GM23338 (cell line): ENCODE measurements at regions not wholly inside any gene's neighbourhood (a gene's known extent, or its start where the extent isn't known, plus 50 kb on each side); places are given as distances from the start of the nearest gene placed in this dataset.

Experiments
- ATAC-seq: fragments of 200-7000 bp; cut with Tn5 transposase; 3 replicates; pipeline ENCODE4 v1.9.1; 2020
- DNase-seq: peaks from one replicate; pipeline ENCODE4 v3.0.0-alpha.2; 2015; ENCODE audit warnings: low spot score
- H2AFZ ChIP-seq: fragments of 200-600 bp; sonication (generic); 2 replicates; pipeline ENCODE4 v1.8.0; 2016; ENCODE audit warnings: antibody characterized with exemption, mild to moderate bottlenecking, moderate library complexity
- H3F3A ChIP-seq: fragments of 200-600 bp; sonication (generic); replicated peaks from 2 replicates; pipeline ENCODE4 v1.8.0; 2017; ENCODE audit warnings: antibody characterized with exemption, mixed run types, low read depth
- H3K27ac ChIP-seq: fragments of 200-600 bp; sonication (generic); 2 replicates; pipeline ENCODE4 v1.6.1; 2016; ENCODE audit warnings: low read depth
- H3K27me3 ChIP-seq: fragments of 200-600 bp; sonication (generic); 2 replicates; pipeline ENCODE4 v1.8.0; 2016; ENCODE audit warnings: mild to moderate bottlenecking, mixed run types, moderate library complexity; ENCODE audit not compliant: insufficient read depth
- H3K36me3 ChIP-seq: fragments of 200-600 bp; sonication (generic); 2 replicates; pipeline ENCODE4 v1.8.0; 2016; ENCODE audit warnings: mild to moderate bottlenecking; ENCODE audit not compliant: insufficient read depth
- H3K4me1 ChIP-seq: fragments of 200-600 bp; sonication (generic); 2 replicates; pipeline ENCODE4 v1.8.0; 2016; ENCODE audit warnings: mild to moderate bottlenecking, moderate library complexity; ENCODE audit not compliant: insufficient read depth
- H3K4me2 ChIP-seq: fragments of 200-600 bp; sonication (generic); 2 replicates; pipeline ENCODE4 v1.7.1; 2017; ENCODE audit warnings: mixed run types
- H3K4me3 ChIP-seq: fragments of 200-600 bp; sonication (generic); 2 replicates; pipeline ENCODE4 v1.6.1; 2016; ENCODE audit warnings: mixed run types
- H3K79me2 ChIP-seq: fragments of 200-600 bp; sonication (generic); replicated peaks from 2 replicates; pipeline ENCODE4 v1.8.0; 2017; ENCODE audit warnings: mild to moderate bottlenecking; ENCODE audit not compliant: insufficient read depth
- H3K9me2 ChIP-seq: fragments of 200-600 bp; sonication (generic); 2 replicates; pipeline ENCODE4 v1.8.0; 2017; ENCODE audit not compliant: insufficient read depth
- H4K20me1 ChIP-seq: fragments of 200-600 bp; sonication (generic); replicated peaks from 2 replicates; pipeline ENCODE4 v1.8.0; 2017; ENCODE audit warnings: mild to moderate bottlenecking; ENCODE audit not compliant: insufficient read depth
- H3K27ac Mint-ChIP-seq: 2 replicates; pipeline ENCODE4 v1.8.0; 2020; ENCODE audit warnings: inconsistent platforms, mild to moderate bottlenecking, moderate library complexity, mixed read lengths
- H3K27me3 Mint-ChIP-seq: 3 replicates; pipeline ENCODE4 v1.8.0; 2022; ENCODE audit warnings: low read depth, mild to moderate bottlenecking, moderate library complexity, mixed read lengths, inconsistent platforms; ENCODE audit not compliant: insufficient read depth, poor library complexity
- H3K36me3 Mint-ChIP-seq: 3 replicates; pipeline ENCODE4 v1.8.0; 2021; ENCODE audit warnings: low read depth, mild to moderate bottlenecking, inconsistent platforms, moderate library complexity, mixed read lengths
- H3K4me1 Mint-ChIP-seq: 3 replicates; pipeline ENCODE4 v1.8.0; 2020; ENCODE audit warnings: mild to moderate bottlenecking, inconsistent platforms, mixed read lengths
- H3K4me3 Mint-ChIP-seq: 3 replicates; pipeline ENCODE4 v1.8.0; 2021; ENCODE audit warnings: moderate library complexity, mild to moderate bottlenecking, inconsistent platforms, mixed read lengths
- H3K9me3 Mint-ChIP-seq: 3 replicates; pipeline ENCODE4 v1.8.0; 2020; ENCODE audit warnings: moderate library complexity, mild to moderate bottlenecking, inconsistent platforms, mixed read lengths
- EZH2 ChIP-seq: fragments of 200-600 bp; sonication (generic); IDR thresholded peaks from one replicate; pipeline ENCODE4 v1.8.0; 2017; ENCODE audit warnings: antibody characterized with exemption, mild to moderate bottlenecking, low read depth; ENCODE audit not compliant: unreplicated experiment
- JUNB ChIP-seq: IDR thresholded peaks from one replicate; pipeline ENCODE4 v1.6.1; 2016; ENCODE audit warnings: antibody characterized with exemption; ENCODE audit not compliant: unreplicated experiment
- STAT1 ChIP-seq: IDR thresholded peaks from one replicate; pipeline ENCODE4 v1.6.1; 2016; ENCODE audit warnings: antibody characterized with exemption; ENCODE audit not compliant: unreplicated experiment
- ZNF114 ChIP-seq: fragments of 250-450 bp; sonication (Bioruptor Pico); IDR thresholded peaks from 2 replicates; pipeline ENCODE4 v1.5.0; 2020; ENCODE audit warnings: mild to moderate bottlenecking, moderate library complexity
- TF ChIP-seq, protein P1 (sequence below): fragments of 250-450 bp; sonication (Bioruptor Pico); IDR thresholded peaks from 2 replicates; pipeline ENCODE4 v1.5.0; 2020; ENCODE audit warnings: mild to moderate bottlenecking, moderate library complexity
- TF ChIP-seq, protein P2 (sequence below): IDR thresholded peaks from one replicate; pipeline ENCODE4 v1.6.1; 2018; ENCODE audit warnings: antibody characterized with exemption; ENCODE audit not compliant: unreplicated experiment
- TF ChIP-seq, protein P3 (sequence below), 2 experiments: fragments of 200-600 bp in 1 of 2; sonication (generic) in 1 of 2; conservative IDR thresholded peaks; 2 replicates each; pipeline versions ENCODE4 v1.5.1 to v1.6.1; 2016 to 2017; ENCODE audit warnings: antibody characterized with exemption in 2 of 2, low read depth in 2 of 2, mild to moderate bottlenecking in 2 of 2, moderate library complexity in 1 of 2
- TF ChIP-seq, protein P4 (sequence below): IDR thresholded peaks from 2 replicates; pipeline ENCODE4 v1.6.1; 2016; ENCODE audit warnings: antibody characterized with exemption

DNA sequence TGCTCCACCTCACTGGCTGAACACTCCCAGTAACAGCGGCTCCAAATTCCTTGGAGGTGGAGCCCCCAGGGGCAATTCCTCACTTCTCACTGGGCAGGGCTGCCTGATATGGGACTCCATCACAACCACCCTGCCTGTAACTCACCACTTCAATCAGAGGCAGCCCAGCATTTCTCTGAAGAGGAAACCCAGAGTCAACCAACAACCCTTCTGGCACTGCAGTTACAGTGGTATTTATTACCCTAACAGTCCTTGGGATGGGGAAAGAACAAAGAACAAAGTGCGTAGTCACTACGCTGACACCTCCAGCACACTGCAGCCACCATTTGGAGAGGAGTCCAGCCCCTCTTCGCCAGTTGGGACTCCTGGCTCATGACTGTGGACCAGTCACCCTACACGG is 85.7 kb upstream of the GALNT13 start (continued):
- TF ChIP-seq, protein P1, sequence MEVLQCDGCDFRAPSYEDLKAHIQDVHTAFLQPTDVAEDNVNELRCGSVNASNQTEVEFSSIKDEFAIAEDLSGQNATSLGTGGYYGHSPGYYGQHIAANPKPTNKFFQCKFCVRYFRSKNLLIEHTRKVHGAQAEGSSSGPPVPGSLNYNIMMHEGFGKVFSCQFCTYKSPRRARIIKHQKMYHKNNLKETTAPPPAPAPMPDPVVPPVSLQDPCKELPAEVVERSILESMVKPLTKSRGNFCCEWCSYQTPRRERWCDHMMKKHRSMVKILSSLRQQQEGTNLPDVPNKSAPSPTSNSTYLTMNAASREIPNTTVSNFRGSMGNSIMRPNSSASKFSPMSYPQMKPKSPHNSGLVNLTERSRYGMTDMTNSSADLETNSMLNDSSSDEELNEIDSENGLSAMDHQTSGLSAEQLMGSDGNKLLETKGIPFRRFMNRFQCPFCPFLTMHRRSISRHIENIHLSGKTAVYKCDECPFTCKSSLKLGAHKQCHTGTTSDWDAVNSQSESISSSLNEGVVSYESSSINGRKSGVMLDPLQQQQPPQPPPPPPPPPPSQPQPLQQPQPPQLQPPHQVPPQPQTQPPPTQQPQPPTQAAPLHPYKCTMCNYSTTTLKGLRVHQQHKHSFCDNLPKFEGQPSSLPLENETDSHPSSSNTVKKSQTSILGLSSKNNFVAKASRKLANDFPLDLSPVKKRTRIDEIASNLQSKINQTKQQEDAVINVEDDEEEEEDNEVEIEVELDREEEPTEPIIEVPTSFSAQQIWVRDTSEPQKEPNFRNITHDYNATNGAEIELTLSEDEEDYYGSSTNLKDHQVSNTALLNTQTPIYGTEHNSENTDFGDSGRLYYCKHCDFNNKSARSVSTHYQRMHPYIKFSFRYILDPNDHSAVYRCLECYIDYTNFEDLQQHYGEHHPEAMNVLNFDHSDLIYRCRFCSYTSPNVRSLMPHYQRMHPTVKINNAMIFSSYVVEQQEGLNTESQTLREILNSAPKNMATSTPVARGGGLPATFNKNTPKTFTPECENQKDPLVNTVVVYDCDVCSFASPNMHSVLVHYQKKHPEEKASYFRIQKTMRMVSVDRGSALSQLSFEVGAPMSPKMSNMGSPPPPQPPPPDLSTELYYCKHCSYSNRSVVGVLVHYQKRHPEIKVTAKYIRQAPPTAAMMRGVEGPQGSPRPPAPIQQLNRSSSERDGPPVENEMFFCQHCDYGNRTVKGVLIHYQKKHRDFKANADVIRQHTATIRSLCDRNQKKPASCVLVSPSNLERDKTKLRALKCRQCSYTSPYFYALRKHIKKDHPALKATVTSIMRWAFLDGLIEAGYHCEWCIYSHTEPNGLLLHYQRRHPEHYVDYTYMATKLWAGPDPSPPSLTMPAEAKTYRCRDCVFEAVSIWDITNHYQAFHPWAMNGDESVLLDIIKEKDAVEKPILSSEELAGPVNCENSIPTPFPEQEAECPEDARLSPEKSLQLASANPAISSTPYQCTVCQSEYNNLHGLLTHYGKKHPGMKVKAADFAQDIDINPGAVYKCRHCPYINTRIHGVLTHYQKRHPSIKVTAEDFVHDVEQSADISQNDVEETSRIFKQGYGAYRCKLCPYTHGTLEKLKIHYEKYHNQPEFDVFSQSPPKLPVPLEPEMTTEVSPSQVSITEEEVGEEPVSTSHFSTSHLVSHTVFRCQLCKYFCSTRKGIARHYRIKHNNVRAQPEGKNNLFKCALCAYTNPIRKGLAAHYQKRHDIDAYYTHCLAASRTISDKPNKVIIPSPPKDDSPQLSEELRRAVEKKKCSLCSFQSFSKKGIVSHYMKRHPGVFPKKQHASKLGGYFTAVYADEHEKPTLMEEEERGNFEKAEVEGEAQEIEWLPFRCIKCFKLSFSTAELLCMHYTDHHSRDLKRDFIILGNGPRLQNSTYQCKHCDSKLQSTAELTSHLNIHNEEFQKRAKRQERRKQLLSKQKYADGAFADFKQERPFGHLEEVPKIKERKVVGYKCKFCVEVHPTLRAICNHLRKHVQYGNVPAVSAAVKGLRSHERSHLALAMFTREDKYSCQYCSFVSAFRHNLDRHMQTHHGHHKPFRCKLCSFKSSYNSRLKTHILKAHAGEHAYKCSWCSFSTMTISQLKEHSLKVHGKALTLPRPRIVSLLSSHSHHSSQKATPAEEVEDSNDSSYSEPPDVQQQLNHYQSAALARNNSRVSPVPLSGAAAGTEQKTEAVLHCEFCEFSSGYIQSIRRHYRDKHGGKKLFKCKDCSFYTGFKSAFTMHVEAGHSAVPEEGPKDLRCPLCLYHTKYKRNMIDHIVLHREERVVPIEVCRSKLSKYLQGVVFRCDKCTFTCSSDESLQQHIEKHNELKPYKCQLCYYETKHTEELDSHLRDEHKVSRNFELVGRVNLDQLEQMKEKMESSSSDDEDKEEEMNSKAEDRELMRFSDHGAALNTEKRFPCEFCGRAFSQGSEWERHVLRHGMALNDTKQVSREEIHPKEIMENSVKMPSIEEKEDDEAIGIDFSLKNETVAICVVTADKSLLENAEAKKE (CRISPR knock-in tag) = no peak
- TF ChIP-seq, protein P2, sequence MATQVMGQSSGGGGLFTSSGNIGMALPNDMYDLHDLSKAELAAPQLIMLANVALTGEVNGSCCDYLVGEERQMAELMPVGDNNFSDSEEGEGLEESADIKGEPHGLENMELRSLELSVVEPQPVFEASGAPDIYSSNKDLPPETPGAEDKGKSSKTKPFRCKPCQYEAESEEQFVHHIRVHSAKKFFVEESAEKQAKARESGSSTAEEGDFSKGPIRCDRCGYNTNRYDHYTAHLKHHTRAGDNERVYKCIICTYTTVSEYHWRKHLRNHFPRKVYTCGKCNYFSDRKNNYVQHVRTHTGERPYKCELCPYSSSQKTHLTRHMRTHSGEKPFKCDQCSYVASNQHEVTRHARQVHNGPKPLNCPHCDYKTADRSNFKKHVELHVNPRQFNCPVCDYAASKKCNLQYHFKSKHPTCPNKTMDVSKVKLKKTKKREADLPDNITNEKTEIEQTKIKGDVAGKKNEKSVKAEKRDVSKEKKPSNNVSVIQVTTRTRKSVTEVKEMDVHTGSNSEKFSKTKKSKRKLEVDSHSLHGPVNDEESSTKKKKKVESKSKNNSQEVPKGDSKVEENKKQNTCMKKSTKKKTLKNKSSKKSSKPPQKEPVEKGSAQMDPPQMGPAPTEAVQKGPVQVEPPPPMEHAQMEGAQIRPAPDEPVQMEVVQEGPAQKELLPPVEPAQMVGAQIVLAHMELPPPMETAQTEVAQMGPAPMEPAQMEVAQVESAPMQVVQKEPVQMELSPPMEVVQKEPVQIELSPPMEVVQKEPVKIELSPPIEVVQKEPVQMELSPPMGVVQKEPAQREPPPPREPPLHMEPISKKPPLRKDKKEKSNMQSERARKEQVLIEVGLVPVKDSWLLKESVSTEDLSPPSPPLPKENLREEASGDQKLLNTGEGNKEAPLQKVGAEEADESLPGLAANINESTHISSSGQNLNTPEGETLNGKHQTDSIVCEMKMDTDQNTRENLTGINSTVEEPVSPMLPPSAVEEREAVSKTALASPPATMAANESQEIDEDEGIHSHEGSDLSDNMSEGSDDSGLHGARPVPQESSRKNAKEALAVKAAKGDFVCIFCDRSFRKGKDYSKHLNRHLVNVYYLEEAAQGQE = no peak
- TF ChIP-seq STAT1 (no peak), JUNB (no peak)

DNA sequence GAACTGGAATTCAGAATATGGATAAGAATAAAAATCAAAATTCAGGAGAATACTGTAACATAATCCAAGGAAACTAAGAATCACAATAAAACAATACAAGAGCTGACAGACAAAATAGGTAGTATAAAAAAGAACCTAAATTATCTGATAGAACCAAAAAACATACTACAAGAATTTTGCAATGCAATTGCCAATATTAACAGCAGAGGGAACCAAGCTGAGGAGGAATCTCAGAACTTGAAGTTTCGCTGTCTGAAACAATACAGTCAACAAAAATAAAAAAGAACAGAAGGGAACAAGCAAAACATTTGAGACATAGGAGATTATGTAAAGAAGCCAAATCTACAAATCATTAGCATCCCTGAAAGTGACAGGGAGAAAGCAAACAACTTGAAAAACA is 84.1 kb upstream of the GALNT13 start:
- no peak overlapping the region for H3K4me3 Mint-ChIP-seq
- no peaks in the 10 kb centered on the region for H3K9me2 ChIP-seq
- H2AFZ ChIP-seq = no peak overlapping the region
- no peaks in the 10 kb centered on the region for H3K27me3 ChIP-seq
- no peaks in the 10 kb centered on the region for H3F3A ChIP-seq
- no peaks in the 10 kb centered on the region for H3K36me3 ChIP-seq
- H3K4me1 ChIP-seq = no peaks in the 10 kb centered on the region
- H3K9me3 Mint-ChIP-seq = peaks cover 5% of the 10 kb centered on the region; the same call in 1 of the 3 replicates
- ATAC-seq (no peak), DNase-seq (no peak)
- no peaks in the 10 kb centered on the region for H3K79me2 ChIP-seq
- no peak overlapping the region for H3K27ac ChIP-seq
- H3K36me3 Mint-ChIP-seq = no peaks in the 10 kb centered on the region; the same call in 2 of the 3 replicates
- no peak overlapping the region for H3K4me3 ChIP-seq
- TF ChIP-seq, protein P3, sequence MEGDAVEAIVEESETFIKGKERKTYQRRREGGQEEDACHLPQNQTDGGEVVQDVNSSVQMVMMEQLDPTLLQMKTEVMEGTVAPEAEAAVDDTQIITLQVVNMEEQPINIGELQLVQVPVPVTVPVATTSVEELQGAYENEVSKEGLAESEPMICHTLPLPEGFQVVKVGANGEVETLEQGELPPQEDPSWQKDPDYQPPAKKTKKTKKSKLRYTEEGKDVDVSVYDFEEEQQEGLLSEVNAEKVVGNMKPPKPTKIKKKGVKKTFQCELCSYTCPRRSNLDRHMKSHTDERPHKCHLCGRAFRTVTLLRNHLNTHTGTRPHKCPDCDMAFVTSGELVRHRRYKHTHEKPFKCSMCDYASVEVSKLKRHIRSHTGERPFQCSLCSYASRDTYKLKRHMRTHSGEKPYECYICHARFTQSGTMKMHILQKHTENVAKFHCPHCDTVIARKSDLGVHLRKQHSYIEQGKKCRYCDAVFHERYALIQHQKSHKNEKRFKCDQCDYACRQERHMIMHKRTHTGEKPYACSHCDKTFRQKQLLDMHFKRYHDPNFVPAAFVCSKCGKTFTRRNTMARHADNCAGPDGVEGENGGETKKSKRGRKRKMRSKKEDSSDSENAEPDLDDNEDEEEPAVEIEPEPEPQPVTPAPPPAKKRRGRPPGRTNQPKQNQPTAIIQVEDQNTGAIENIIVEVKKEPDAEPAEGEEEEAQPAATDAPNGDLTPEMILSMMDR (conservative IDR thresholded peaks at IDR 0.05; ENCODE audit: low read depth in 2 of 2) = peak in 1 of 2 experiments; percentile 36; a peak in 1 of 4 replicates
- no peak for TF ChIP-seq EZH2
- TF ChIP-seq ZNF114 (CRISPR knock-in tag) = no peak
- TF ChIP-seq, protein P4, sequence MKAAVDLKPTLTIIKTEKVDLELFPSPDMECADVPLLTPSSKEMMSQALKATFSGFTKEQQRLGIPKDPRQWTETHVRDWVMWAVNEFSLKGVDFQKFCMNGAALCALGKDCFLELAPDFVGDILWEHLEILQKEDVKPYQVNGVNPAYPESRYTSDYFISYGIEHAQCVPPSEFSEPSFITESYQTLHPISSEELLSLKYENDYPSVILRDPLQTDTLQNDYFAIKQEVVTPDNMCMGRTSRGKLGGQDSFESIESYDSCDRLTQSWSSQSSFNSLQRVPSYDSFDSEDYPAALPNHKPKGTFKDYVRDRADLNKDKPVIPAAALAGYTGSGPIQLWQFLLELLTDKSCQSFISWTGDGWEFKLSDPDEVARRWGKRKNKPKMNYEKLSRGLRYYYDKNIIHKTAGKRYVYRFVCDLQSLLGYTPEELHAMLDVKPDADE = no peak
- H3K4me2 ChIP-seq = no peak overlapping the region
- peaks cover 2% of the 10 kb centered on the region for H3K27me3 Mint-ChIP-seq
- no peaks in the 10 kb centered on the region for H4K20me1 ChIP-seq
- H3K4me1 Mint-ChIP-seq = peaks cover 13% of the 10 kb centered on the region
- H3K27ac Mint-ChIP-seq = no peak overlapping the region; the same call in 1 of the 2 replicates
